GM23248 (cell line): ENCODE measurements at regions not wholly inside any gene's neighbourhood (a gene's known extent, or its start where the extent isn't known, plus 50 kb on each side); places are given as distances from the start of the nearest gene placed in this dataset.

Source experiments
- DNase-seq: peaks from one replicate; pipeline ENCODE4 v3.0.0-alpha.2; 2015
- H2AFZ ChIP-seq: fragments of 200-600 bp; sonication (generic); 2 replicates; pipeline ENCODE4 v1.6.1; 2016; ENCODE audit warnings: antibody characterized with exemption
- H3F3A ChIP-seq: fragments of 200-600 bp; sonication (generic); 2 replicates; pipeline ENCODE4 v1.6.1; 2016; ENCODE audit warnings: mild to moderate bottlenecking, antibody characterized with exemption, mixed run types; ENCODE audit not compliant: insufficient read depth
- H3K27ac ChIP-seq: fragments of 200-600 bp; sonication (generic); 2 replicates; pipeline ENCODE4 v1.5.1; 2016; ENCODE audit warnings: mild to moderate bottlenecking
- H3K27me3 ChIP-seq: fragments of 200-600 bp; sonication (generic); replicated peaks from 2 replicates; pipeline ENCODE4 v1.6.1; 2016; ENCODE audit warnings: mild to moderate bottlenecking; ENCODE audit not compliant: insufficient read depth
- H3K36me3 ChIP-seq: fragments of 200-600 bp; sonication (generic); 2 replicates; pipeline ENCODE4 v1.6.1; 2016; ENCODE audit warnings: low read depth, mild to moderate bottlenecking
- H3K4me1 ChIP-seq: fragments of 200-600 bp; sonication (generic); 2 replicates; pipeline ENCODE4 v1.6.1; 2016; ENCODE audit warnings: mild to moderate bottlenecking; ENCODE audit not compliant: insufficient read depth
- H3K4me2 ChIP-seq: fragments of 200-600 bp; sonication (generic); one replicate; pipeline ENCODE4 v1.6.1; 2016; ENCODE audit warnings: mild to moderate bottlenecking; ENCODE audit not compliant: unreplicated experiment
- H3K4me3 ChIP-seq: fragments of 200-600 bp; sonication (generic); 2 replicates; pipeline ENCODE4 v1.5.1; 2016; ENCODE audit warnings: mild to moderate bottlenecking
- H3K79me2 ChIP-seq: fragments of 200-600 bp; sonication (generic); 2 replicates; pipeline ENCODE4 v1.6.1; 2016; ENCODE audit warnings: mild to moderate bottlenecking; ENCODE audit not compliant: insufficient read depth
- H3K9ac ChIP-seq: fragments of 200-600 bp; sonication (generic); 2 replicates; pipeline ENCODE4 v1.6.1; 2016; ENCODE audit warnings: mild to moderate bottlenecking
- H3K9me2 ChIP-seq: fragments of 200-600 bp; sonication (generic); 2 replicates; pipeline ENCODE4 v1.6.1; 2016; ENCODE audit warnings: mixed run types, mild to moderate bottlenecking, moderate library complexity; ENCODE audit not compliant: insufficient read depth
- H3K9me3 ChIP-seq: fragments of 200-600 bp; sonication (generic); one replicate; pipeline ENCODE4 v1.6.1; 2017; ENCODE audit warnings: low read depth
- H4K20me1 ChIP-seq: fragments of 200-600 bp; sonication (generic); 2 replicates; pipeline ENCODE4 v1.6.0; 2016; ENCODE audit not compliant: insufficient read depth
- EZH2 ChIP-seq: fragments of 200-600 bp; sonication (generic); IDR thresholded peaks from 2 replicates; pipeline ENCODE4 v1.6.1; 2018; ENCODE audit warnings: antibody characterized with exemption, mild to moderate bottlenecking; ENCODE audit not compliant: insufficient read depth, poor library complexity, severe bottlenecking
- EZH2phosphoT487 ChIP-seq: fragments of 200-600 bp; sonication (generic); IDR thresholded peaks from 2 replicates; pipeline ENCODE4 v1.6.1; 2018; ENCODE audit warnings: antibody characterized with exemption, moderate library complexity, mild to moderate bottlenecking, low read depth; ENCODE audit not compliant: insufficient read depth
- WGBS, 2 experiments: methylation state at CpG; one replicate each; pipeline ENCODE4 v1.1.6; 2015 to 2017; ENCODE audit warnings: low lambda C conversion rate in 2 of 2, low coverage in 1 of 2; ENCODE audit errors: missing lambda C conversion rate in 2 of 2; 5-methylcytosine and 5-hydroxymethylcytosine counted together
- in situ Hi-C: fragments of 300-500 bp; cut with MboI; formaldehyde crosslinking; loops from 2 replicates; pipeline ENCODE4 v1.15.0; 2020

DNA sequence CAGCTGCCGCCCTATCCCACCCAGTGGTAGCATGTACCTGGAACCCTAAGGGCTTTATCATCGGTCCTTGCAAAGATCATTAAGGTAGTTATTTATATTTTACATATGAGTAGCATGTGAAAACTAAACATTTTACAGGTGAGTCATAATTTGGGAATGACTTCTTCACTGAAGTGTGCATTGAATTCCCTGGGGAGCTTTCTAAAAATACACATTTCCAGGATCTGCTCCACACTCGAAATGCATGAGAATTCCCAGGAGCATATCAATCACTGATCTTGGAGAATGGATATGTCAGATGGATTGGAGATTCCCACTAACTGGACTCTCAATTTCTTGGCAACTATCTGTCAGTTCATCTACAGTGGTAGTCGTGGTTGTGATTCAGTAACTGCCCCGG is 717.5 kb downstream of the IRX1 start:
- no peak for DNase-seq
- no peaks in the 10 kb centered on the region for H3F3A ChIP-seq
- no peaks in the 10 kb centered on the region for H3K27me3 ChIP-seq
- H3K9me3 ChIP-seq, result no peaks in the 10 kb centered on the region
- in situ Hi-C loops, result no loop called here
- H3K9me2 ChIP-seq, result no peaks in the 10 kb centered on the region
- no peak overlapping the region for H2AFZ ChIP-seq
- no peaks in the 10 kb centered on the region for H3K36me3 ChIP-seq
- H3K4me1 ChIP-seq, result no peaks in the 10 kb centered on the region
- no peak overlapping the region for H3K4me3 ChIP-seq
- H3K27ac ChIP-seq, result no peak overlapping the region
- TF ChIP-seq EZH2, result no peak
- no peak for TF ChIP-seq EZH2phosphoT487
- H3K79me2 ChIP-seq, result no peaks in the 10 kb centered on the region
- no peaks in the 10 kb centered on the region for H4K20me1 ChIP-seq
- no peak overlapping the region for H3K4me2 ChIP-seq
- WGBS, 2 experiments, result 43 to 47% methylated on average over 5 of the region's 5 CpGs
- no peak overlapping the region for H3K9ac ChIP-seq

DNA sequence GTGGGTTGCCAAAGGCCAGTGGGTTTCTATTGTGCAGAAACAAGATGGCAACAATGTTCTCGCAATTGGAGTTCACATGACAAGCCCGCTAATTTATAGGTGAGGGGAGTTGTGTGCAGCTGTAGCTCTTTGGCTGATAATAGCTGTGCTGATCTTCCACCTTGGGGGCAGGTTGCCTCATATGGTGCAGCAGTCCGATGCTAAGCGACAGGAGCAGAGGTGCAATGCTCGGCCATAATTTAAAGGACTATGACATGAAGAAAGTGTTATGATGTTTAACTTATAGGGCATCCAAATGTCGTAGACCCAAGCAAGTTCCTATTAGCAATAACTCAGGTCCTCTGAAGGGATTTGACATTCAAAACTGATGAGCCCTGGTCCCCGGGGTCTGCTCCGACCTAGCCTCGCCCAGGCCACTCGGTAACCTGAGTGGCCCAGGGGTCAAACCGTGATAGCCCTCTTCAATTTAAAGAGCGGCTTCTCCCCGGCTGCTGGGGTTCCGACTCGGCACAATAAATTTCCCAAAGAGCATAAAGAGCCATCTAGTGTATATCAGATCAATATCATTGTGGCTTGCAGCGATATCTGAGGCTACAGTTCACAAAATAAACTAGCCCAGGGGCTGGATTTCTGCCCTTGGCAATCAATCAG is 724.0 kb downstream of the IRX1 start:
- TF ChIP-seq EZH2phosphoT487 (no peak), EZH2 (no peak)
- no peaks in the 10 kb centered on the region for H3K4me1 ChIP-seq
- H2AFZ ChIP-seq, result no peak overlapping the region
- no peak overlapping the region for H3K4me2 ChIP-seq
- 55 to 56% methylated on average over 16 of the region's 16 CpGs for WGBS, 2 experiments
- H3K9ac ChIP-seq, result no peak overlapping the region
- no peaks in the 10 kb centered on the region for H3F3A ChIP-seq
- no peaks in the 10 kb centered on the region for H3K9me2 ChIP-seq
- H3K4me3 ChIP-seq, result no peak overlapping the region
- no peaks in the 10 kb centered on the region for H4K20me1 ChIP-seq
- in situ Hi-C loops, result no loop called here
- H3K9me3 ChIP-seq, result no peaks in the 10 kb centered on the region
- no peaks in the 10 kb centered on the region for H3K79me2 ChIP-seq
- H3K27me3 ChIP-seq, result no peaks in the 10 kb centered on the region
- no peaks in the 10 kb centered on the region for H3K36me3 ChIP-seq
- DNase-seq, result no peak
- H3K27ac ChIP-seq, result no peak overlapping the region

DNA sequence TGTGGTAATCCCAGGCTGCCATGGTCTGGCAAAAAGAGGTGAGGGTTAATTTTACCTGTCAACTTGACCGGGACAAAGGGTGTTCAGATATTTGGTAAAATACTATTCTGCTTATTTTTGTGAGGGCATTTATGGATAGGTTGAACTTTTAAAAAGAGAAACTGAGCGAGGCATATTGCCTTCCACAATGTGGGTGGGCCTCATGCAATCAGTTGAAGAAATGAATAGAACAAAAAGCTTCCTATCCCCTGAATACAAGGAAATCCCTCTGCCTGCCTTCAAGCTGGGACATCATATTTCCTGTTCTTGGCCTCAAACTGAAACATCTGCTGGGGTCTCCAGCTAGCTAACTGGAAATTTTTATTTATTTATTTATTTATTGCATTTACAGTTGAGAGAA is 734.7 kb downstream of the IRX1 start:
- no peak overlapping the region for H3K9ac ChIP-seq
- TF ChIP-seq EZH2phosphoT487 (no peak), EZH2 (no peak)
- WGBS, 2 experiments, result 28 to 38% methylated on average over 2 of the region's 2 CpGs
- H3K36me3 ChIP-seq, result no peaks in the 10 kb centered on the region
- H3K9me3 ChIP-seq, result no peaks in the 10 kb centered on the region
- no peaks in the 10 kb centered on the region for H3K9me2 ChIP-seq
- no peaks in the 10 kb centered on the region for H3K27me3 ChIP-seq
- no peaks in the 10 kb centered on the region for H4K20me1 ChIP-seq
- H3K4me2 ChIP-seq, result no peak overlapping the region
- H3K4me3 ChIP-seq, result no peak overlapping the region
- H2AFZ ChIP-seq, result no peak overlapping the region
- no peaks in the 10 kb centered on the region for H3F3A ChIP-seq
- H3K79me2 ChIP-seq, result no peaks in the 10 kb centered on the region
- H3K4me1 ChIP-seq, result no peaks in the 10 kb centered on the region
- H3K27ac ChIP-seq, result no peak overlapping the region
- in situ Hi-C loops, result no loop called here
- DNase-seq, result no peak

DNA sequence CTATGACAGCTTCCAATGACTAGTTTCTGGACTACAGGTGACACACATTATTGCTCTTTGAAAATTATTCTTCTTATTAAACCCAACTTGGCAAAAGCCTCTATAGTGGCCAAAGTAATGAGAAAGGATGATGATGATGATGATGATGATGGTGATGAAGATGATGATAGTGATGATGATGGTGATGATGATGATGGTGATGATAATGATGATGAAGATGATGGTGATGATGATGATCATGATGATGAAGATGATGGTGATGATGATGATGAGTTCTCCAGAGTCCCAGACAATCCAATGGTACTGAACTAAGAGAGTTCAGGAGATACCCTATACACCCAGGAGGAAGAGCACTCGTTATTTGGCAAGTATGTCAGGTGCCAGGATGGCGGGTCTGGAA is 739.4 kb downstream of the IRX1 start:
- no peak overlapping the region for H3K9ac ChIP-seq
- H3K27me3 ChIP-seq, result no peaks in the 10 kb centered on the region
- H3K9me2 ChIP-seq, result no peaks in the 10 kb centered on the region
- 36 to 39% methylated on average over 2 of the region's 2 CpGs for WGBS, 2 experiments
- no peak for TF ChIP-seq EZH2
- TF ChIP-seq EZH2phosphoT487, result no peak
- H3K9me3 ChIP-seq, result no peaks in the 10 kb centered on the region
- no peak overlapping the region for H2AFZ ChIP-seq
- DNase-seq, result no peak
- H4K20me1 ChIP-seq, result no peaks in the 10 kb centered on the region
- H3K4me2 ChIP-seq, result no peak overlapping the region
- no peaks in the 10 kb centered on the region for H3K79me2 ChIP-seq
- no peak overlapping the region for H3K27ac ChIP-seq
- no peak overlapping the region for H3K4me3 ChIP-seq
- no peaks in the 10 kb centered on the region for H3F3A ChIP-seq
- no peaks in the 10 kb centered on the region for H3K4me1 ChIP-seq
- no peaks in the 10 kb centered on the region for H3K36me3 ChIP-seq
- in situ Hi-C loops, result no loop called here

DNA sequence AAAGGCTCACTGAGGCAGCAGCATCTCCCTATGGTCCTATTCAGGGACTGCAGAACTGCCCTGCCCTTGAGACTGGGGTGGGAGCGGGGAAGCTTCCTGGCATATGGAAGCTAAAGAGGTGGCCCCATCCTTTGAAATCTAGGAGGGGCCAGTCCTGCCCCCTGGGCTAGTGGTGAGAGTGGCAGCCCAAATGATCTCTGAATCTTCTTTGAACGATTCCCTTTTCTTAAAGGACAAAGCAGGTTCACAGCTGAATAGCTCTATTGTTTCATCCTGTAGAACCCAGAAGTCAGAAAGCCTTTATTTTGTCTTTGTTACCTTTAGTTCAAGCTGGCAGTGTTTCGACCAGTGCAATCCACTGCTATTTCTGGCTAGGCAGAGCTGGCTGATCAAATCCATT is 741.9 kb downstream of the IRX1 start:
- H3K9me2 ChIP-seq, result no peaks in the 10 kb centered on the region
- no peaks in the 10 kb centered on the region for H3K27me3 ChIP-seq
- no peak overlapping the region for H3K9ac ChIP-seq
- TF ChIP-seq EZH2 (no peak), EZH2phosphoT487 (no peak)
- H3F3A ChIP-seq, result no peaks in the 10 kb centered on the region
- no peak overlapping the region for H3K27ac ChIP-seq
- no peaks in the 10 kb centered on the region for H3K36me3 ChIP-seq
- H3K4me3 ChIP-seq, result no peak overlapping the region
- H2AFZ ChIP-seq, result no peak overlapping the region
- no peak for DNase-seq
- WGBS, 2 experiments, result 36 to 45% methylated on average over 3 of the region's 3 CpGs
- no peaks in the 10 kb centered on the region for H4K20me1 ChIP-seq
- in situ Hi-C loops, result no loop called here
- H3K79me2 ChIP-seq, result no peaks in the 10 kb centered on the region
- no peaks in the 10 kb centered on the region for H3K9me3 ChIP-seq
- no peak overlapping the region for H3K4me2 ChIP-seq
- no peaks in the 10 kb centered on the region for H3K4me1 ChIP-seq
